GM19438 (cell line): ENCODE measurements at regions not wholly inside any gene's neighbourhood (a gene's known extent, or its start where the extent isn't known, plus 50 kb on each side); places are given as distances from the start of the nearest gene placed in this dataset.

ENCODE experiments used
- ATAC-seq: cut with Tn5 transposase; IDR thresholded peaks from one replicate; pipeline ENCODE4 v1.9.1; 2021; ENCODE audit warnings: low read depth; ENCODE audit not compliant: unreplicated experiment

DNA sequence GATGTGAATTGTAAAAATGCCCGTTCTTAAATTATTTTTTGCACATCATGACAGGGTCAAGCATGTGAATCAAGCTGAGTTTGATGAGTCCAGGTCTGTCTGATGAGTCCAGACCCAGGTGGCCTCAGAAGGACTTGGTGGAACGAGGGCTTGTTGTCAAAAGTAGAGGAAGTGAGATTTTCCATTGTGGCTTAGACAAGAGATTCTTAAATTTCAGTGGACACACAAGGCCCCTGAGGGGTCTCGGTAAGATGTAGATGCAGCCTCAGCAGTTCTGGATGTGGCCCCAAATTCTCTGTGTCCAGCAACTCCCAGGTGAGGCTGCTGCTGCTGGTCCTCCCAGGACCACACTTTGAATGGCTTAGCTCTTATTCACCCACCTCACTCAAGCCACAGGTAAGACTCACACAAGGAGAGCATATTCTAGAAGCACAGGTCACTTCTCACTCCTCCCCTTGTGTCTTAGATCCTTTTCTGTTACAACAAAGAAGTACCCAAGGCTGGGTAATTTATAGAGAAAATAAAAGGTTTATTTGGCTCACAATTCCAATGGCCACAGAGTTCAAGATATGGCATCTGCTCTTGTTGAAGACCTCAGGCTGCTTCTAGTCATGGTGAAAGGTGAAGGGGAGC, 98.8 kb downstream of the GGTLC2 start:
- no peak for ATAC-seq

DNA sequence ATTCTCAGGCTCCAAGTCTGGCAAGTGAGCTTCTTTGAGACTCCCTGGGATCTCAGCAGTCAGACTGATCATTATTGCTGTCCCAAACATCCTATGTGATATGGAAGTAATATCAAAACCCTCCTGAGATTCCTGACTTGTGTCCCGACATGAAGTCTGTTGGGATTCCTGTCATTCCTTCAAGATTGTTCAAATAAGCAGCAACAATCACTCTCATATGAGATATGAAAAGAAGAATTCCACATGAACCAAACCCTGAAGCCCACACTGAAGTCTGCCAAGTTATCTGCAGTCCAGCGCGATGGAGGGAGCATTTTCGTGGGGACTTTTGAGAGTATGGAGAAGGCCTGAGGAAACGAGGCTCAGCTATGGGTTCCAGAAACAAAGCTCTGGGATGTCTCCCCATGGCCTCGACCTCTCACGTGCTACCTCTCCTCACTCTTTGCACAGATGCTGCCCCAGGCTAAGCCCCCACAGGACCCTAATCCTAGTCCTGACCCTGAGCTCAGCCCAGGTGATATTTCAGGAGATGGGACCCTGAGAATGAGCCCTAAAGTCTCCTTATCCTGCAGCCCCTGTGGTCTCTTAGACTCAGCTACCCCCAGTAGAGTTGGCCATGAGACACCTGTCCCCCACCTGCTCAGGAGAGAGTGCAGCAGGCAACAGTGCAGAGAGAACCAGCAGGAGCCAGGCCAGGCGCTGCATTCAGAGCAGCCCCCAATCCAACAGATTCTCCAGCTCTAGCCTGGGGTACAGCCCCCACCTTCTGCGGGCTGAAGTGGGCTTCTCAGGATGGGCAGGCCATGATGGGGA, 100.2 kb downstream of the GGTLC2 start:
- ATAC-seq = no peak

DNA sequence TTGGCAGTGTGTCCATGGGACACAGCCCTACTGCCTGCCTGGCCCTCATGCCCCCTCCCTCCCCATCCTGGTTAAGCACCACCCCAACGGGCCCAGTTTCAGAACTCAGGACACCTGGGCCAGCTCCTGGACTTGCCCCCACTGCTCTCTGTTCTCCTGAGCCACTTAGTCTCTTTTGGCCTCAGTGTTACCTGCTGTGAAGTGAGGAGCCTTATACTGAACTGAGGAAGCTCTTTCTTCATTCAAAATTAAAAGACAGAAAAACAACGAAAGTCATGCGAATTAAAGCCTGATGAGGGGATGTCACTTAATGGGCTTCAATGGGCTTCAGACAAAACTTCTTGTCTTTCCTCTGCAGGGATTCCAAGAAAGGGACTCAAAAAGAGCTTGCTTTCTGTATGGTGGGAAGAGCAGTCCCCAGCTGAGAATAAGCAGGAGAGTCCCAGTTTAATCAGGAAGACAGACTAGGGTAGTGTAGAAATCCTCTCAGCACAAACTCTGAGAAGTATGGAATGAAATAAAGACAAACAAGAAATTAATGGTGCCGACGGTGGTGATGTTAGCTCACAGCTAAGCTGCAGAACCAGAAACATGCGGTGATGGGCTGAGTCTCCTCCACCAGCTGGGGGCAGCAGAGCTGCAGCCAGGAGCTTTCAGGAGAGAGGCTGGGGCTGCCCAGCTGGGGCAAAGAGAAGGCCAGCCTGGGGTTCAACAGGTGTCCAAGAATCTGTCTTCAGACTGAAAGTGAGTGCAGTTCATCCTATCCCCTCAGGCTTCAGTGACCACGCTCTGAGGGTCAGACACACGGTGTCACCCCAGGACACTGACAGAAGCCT, 101.0 kb downstream of the GGTLC2 start:
- ATAC-seq = no peak

DNA sequence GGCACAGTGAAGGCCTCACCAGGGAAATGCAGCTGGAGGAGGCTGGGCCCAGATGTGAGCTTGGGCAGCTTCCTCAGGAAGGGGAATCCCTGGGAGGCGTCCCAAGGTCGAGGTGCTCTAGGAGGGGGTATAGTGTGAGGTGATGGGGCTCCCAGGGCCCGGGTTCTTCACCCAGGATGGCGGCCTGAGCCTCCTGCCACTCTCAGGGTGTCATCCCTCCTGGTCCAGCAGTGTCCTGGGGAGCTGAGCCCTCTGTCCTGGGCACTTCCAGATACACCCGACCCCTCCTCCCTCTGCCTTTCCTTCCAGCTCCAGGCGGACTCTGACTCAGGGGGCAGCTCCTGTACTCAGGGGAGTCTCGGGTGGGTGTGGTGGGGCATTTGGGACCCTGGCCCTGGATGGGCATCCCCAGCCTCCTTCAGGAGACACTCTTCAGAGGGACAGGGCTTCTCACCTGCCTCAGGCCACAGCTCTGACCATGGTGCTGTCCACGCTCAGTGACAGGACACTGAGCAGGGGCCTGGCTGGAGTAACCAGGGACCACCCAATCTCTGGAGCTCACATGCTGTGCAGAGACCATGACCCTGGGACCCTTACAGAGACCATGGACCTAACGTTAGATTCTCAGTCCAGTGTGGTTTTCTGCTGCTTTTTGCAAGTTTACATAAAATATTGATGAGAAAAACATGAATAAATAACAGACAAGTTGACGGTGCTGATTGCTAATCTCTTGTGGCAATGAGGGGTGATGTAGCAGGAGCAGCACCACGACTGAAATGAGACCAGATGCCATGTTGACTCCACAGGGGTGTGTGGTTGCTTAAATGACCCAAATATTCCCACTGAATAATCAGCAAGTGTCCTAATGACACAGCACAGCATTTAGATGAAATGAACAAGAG, 101.9 kb downstream of the GGTLC2 start:
- no peak for ATAC-seq

DNA sequence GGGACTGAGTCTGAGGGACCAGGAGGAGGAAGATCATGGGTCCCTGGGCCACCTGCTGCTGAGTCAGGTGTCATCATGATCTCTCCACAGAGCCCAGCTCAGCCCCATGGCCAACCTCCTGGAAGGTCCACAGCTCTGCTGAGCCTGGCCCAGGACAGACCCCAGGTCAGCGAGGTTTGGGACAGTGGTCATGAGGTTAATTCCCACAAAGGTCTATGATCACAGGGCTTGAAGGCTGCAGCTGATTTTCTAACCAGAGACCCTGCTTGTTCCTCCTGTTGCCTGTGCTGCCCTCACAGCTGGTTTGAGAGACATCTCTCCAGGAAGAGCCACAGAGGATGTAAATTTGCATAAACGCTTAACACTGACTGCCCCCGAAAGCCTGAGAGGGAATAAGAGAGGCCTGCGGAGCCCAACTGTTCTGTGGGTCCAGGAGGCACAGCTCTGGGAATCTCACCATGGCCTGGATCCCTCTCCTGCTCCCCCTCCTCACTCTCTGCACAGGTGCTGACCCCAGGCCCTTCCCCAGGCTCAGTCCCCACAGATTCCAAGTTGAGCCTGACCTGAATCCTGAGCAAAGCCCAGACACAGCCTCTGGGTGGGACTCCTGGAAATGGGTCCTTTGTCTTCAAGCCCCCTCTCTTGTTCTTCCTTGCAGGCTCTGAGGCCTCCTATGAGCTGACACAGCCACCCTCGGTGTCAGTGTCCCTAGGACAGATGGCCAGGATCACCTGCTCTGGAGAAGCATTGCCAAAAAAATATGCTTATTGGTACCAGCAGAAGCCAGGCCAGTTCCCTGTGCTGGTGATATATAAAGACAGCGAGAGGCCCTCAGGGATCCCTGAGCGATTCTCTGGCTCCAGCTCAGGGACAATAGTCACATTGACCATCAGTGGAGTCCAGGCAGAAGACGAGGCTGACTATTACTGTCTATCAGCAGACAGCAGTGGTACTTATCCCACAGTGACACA, 102.8 kb downstream of the GGTLC2 start:
- ATAC-seq = no peak

- ATAC-seq = no peak
These were observed 103.9 kb downstream of the GGTLC2 start for GRCh38 chr22:22748297-22748743.

DNA sequence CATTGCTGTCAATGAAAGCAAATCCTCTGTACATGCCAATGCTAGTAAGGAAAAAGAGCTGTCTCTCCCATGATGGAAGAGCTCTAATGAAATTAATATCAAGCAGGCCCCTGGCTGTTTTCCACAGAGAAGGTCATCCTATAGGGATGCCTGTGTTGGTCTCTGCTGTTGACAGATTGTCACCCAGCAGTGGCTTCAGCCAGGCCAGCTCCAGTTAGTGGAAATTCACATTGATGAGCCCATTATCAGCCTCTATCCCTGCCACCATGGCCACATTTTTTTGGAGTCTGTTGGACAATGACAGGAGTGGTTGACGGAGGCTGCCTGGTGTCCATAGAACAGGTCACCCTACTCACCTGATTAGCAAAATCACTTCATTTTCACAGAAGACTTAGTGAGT, 104.3 kb downstream of the GGTLC2 start:
- no peak for ATAC-seq

GRCh38 chr22:22749167-22749758, 104.8 kb downstream of the GGTLC2 start:
- no peak for ATAC-seq

DNA sequence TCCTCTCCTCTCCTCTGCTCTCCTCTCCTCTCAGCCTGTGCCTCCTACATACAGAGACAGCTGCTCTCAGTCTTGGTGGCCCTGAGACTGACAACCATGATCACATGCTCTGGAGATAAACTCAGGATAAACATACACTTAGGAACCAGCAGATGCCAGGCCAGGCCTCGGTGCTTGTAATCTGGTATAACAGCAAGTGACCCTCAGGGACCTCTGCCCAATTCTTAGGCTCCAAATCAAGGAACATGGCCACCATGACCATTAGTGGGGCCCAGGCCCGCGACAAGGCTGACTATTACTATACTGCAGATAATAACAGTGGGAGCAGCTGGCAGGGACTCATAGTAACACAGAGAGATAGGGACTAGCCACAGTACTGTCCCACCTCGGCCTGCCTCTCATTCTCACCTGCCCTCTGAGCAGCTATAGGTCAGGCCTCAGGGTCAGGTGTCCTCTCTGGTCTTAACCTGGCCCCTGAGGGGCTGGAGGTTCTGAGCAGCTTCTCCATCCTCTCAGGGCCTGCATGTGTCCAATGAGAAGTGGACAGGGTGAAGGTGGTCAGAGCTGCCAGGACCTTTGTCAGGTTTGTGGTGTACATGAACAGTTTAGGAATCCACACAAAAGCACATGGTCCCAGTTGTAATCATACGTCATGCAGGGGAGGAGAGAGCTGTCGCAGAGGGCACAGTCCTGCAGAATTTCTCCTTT, 106.1 kb downstream of the GGTLC2 start:
- ATAC-seq = no peak

DNA sequence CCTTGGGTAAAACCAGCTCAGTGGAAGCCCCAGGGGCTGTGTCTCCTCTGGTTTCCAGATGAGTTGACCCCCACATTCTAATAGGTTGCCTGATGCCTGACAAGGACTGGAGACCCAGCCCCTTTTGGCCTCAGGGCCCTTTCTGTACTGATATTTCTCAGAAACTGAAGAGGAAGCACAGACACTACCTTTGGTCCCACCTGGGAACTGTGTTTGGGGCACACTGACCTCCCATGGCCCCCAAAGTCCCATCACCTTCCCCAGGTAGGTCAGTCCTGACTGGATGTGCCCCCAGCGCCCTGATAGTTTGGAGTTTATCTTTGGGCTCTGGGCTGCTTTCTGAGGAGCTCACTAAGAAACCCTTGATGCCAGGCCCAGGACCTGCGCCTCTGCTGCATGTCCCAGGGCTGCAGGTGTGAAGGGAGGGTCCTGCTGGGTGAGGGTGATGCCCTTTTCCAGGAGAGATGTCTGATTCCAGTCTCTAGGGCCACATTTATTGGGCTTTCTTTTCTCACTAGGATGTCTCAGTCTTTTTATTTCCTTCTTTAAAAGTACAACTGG, 106.7 kb downstream of the GGTLC2 start:
- no peak for ATAC-seq

- no peak for ATAC-seq
These were observed 107.8 kb downstream of the GGTLC2 start for GRCh38 chr22:22752199-22752555.

DNA sequence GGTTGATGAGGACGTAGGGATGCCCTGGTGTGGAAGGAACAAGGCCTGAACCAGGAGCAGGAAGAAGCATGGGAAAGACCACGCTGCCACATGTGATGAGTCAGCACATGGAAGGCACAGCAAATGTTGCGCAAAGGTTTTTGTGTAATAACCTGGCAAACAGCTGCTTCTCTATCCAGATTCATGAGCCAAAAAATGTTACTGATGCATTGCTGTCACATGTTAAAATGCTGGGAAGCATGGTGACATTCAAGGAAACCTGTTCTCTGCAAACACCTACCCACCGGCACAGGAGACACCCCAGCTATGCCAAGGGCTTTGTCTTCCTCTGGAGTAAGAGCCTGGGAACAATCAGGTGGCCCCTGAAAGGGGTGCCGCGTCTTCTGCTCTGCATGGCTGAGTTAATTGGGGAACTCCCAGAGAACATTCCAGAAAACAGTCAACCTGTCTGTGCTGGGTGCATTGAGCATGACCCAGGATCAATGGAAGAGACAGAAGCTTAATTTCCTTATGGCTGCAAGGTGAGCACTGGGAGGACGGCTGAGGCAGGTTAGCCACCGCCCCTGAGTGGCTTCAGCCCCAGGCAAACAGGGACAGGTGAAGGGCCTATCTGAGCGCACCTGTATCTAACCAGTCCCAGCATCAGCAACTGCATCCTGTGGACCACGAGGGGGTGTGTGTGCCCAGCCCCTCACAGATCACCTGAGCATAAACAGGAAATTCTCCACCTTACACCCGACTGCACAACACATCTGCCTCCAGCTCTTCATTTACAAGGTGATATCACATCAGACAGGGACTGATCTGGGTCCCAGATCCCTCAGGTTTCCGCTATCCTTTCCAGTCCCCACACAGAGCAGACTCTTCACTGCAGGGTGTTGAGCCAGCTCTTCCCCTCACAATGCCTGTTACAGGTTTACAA, 108.4 kb downstream of the GGTLC2 start:
- ATAC-seq = no peak

- ATAC-seq = no peak
These were observed 109.3 kb downstream of the GGTLC2 start for GRCh38 chr22:22753526-22754267.

- ATAC-seq = no peak
These were observed 109.8 kb downstream of the GGTLC2 start for GRCh38 chr22:22754268-22754657.

DNA sequence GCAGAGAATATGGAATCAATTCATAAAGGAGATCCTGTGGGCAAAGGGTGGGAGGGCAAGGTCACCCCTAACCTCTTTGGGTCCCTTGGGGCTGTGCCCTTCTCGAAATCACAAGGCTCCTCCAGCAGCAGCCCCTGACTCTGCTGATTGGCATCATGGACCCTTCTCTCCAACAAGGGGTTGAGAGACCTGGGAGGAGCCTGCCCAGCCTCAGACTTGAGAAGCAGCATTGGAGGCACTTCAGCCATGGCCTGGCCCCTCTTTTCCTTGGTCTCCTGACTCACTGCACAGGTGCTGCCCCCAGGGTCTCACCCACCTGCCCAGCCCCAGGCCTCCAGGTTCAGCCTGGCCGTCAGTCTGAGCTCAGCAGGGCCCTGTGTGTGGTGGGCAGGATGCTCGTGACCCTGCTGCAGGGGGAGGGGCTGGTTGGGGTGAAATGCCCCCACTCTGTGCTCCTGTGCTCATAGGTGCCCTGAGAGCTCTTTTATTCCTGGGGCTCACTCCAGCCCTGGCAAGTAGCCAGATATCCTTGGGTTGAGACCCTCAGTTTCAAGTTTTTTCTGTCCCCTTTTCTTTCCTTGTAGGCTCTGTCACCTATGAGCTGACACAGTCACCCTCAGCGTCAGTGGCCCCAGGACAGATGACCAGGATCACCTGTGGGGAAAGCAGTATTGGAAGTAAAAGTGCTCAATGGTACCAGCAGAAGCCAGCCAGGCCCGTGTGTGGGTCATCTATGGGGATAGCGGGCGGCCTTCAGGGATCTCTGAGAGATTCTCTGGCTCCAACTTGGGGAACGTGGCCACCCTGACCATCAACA, 110.8 kb downstream of the GGTLC2 start:
- no peak for ATAC-seq

DNA sequence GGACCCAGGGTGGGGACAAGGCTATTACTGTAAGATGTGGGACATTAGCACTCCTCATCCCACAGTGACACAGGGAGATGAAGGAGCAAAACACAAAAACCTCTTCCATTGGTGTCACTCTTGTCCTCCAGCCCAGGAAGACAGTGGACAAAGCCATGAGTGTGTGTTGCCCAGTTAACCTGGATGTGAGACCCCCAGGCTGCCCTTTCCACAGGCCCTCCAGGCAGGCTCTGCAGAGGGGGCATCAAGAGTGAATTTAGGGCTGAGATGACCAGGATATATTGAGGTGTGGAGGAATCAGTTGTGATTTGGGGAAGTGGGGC, 111.3 kb downstream of the GGTLC2 start:
- no peak for ATAC-seq
